Upper lobe of left lung (tissue), 6 donors: ENCODE measurements at regions not wholly inside any gene's neighbourhood (a gene's known extent, or its start where the extent isn't known, plus 50 kb on each side); places are given as distances from the start of the nearest gene placed in this dataset.

Experiments
- ATAC-seq, 2 donors: fragments of 200-7000 bp; cut with Tn5 transposase; one replicate each; pipeline ENCODE4 v1.9.1; 2022; ENCODE audit warnings: mild to moderate bottlenecking in 2 of 2, moderate library complexity in 2 of 2; ENCODE audit not compliant: low FRiP score in 2 of 2
- DNase-seq, 2 donors: peaks; one replicate each; pipeline ENCODE4 v3.0.0-alpha.2; 2019 to 2020
- H3K27ac ChIP-seq, 4 donors: fragments of 200-600 bp; sonication (generic); one replicate each; pipeline ENCODE4 v1.5.1; 2016 to 2019
- H3K27me3 ChIP-seq, 4 donors: fragments of 200-600 bp; sonication (generic); one replicate each; pipeline ENCODE4 v1.5.1; 2017 to 2019
- H3K36me3 ChIP-seq, 4 donors: fragments of 200-600 bp; sonication (generic); one replicate each; pipeline ENCODE4 v1.5.1; 2016 to 2019
- H3K4me1 ChIP-seq, 4 donors: fragments of 200-600 bp; sonication (generic); one replicate each; pipeline ENCODE4 v1.5.1; 2018 to 2019
- H3K4me3 ChIP-seq, 4 donors: fragments of 200-600 bp; sonication (generic); one replicate each; pipeline ENCODE4 v1.5.1; 2017 to 2019; ENCODE audit warnings: mild to moderate bottlenecking in 2 of 4, moderate library complexity in 1 of 4
- H3K9me3 ChIP-seq, 4 donors: fragments of 200-600 bp; sonication (generic); one replicate each; pipeline ENCODE4 v1.5.1; 2018 to 2019
- CTCF ChIP-seq, 6 experiments: fragments of 450-650 bp in 4 of 6; fragments of 200-600 bp in 2 of 6; sonication (generic) in 2 of 6; IDR thresholded peaks; one replicate each; pipeline ENCODE4 v1.5.1; 2016 to 2019; ENCODE audit warnings: antibody characterized with exemption in 6 of 6
- EP300 ChIP-seq, 4 donors: sonication (generic); formaldehyde crosslinking; IDR thresholded peaks; one replicate each; pipeline ENCODE4 v1.5.1; 2017; ENCODE audit warnings: antibody characterized with exemption in 4 of 4, control low read depth in 2 of 4
- POLR2A ChIP-seq, 4 donors: fragments of 450-650 bp; IDR thresholded peaks; one replicate each; pipeline ENCODE4 v1.5.1; 2016 to 2017; ENCODE audit warnings: antibody characterized with exemption in 4 of 4, mild to moderate bottlenecking in 2 of 4
- POLR2AphosphoS5 ChIP-seq, 2 donors: sonication (generic); formaldehyde crosslinking; IDR thresholded peaks; one replicate each; pipeline ENCODE4 v1.5.1; 2017; ENCODE audit warnings: antibody characterized with exemption in 2 of 2
- WGBS, 2 donors: methylation state at CpG; one replicate each; pipeline ENCODE4 v1.1.5; 2017 to 2018; 5-methylcytosine and 5-hydroxymethylcytosine counted together
- donor health status: DM: no; HTN: no; CAD: no; lungs with moderate emphysema.
- donor health status: DM: no; HTN: yes; CAD: no; lungs with severe emphysema.

- TF ChIP-seq CTCF (IDR thresholded peaks at IDR 0.05): no peak
- no peak for TF ChIP-seq POLR2AphosphoS5 (IDR thresholded peaks at IDR 0.05)
- no peak for TF ChIP-seq POLR2A (IDR thresholded peaks at IDR 0.05)
- TF ChIP-seq EP300 (IDR thresholded peaks at IDR 0.05): no peak
- H3K27me3 ChIP-seq: no peaks in the 10 kb centered on the region
- no peaks in the 10 kb centered on the region for H3K36me3 ChIP-seq
- no peak overlapping the region for H3K27ac ChIP-seq
- H3K4me1 ChIP-seq: no peaks in the 10 kb centered on the region
- ATAC-seq: no peak
- H3K4me3 ChIP-seq: no peak overlapping the region
- H3K9me3 ChIP-seq: no peaks in the 10 kb centered on the region
- WGBS, 2 donors: 78 to 87% methylated on average over 1 of the region's 1 CpG
- DNase-seq: no peak
Observed at GRCh38 chr18:29321561-29321960, 1144.6 kb upstream of the CDH2 start.

- Histone ChIP-seq H3K4me3 (no peak overlapping the region), H3K36me3 (no peaks in the 10 kb centered on the region), H3K4me1 (no peaks in the 10 kb centered on the region), H3K27ac (no peak overlapping the region), H3K9me3 (no peaks in the 10 kb centered on the region), H3K27me3 (no peaks in the 10 kb centered on the region)
- no peak for ATAC-seq
- no peak for DNase-seq
- TF ChIP-seq POLR2AphosphoS5 (IDR thresholded peaks at IDR 0.05) (no peak), POLR2A (IDR thresholded peaks at IDR 0.05) (no peak), EP300 (IDR thresholded peaks at IDR 0.05) (no peak), CTCF (IDR thresholded peaks at IDR 0.05) (no peak)
- 71 to 82% methylated on average over 1 of the region's 1 CpG for WGBS, 2 donors
Observed at GRCh38 chr18:29313312-29313711, 1136.4 kb upstream of the CDH2 start.

GRCh38 chr18:29311580-29311979, 1134.7 kb upstream of the CDH2 start:
- 75 to 88% methylated on average over 2 of the region's 2 CpGs for WGBS, 2 donors
- TF ChIP-seq EP300 (IDR thresholded peaks at IDR 0.05): no peak
- Histone ChIP-seq H3K27ac (no peak overlapping the region), H3K9me3 (no peaks in the 10 kb centered on the region), H3K4me3 (no peak overlapping the region), H3K4me1 (no peaks in the 10 kb centered on the region), H3K27me3 (no peaks in the 10 kb centered on the region), H3K36me3 (no peaks in the 10 kb centered on the region)
- no peak for ATAC-seq
- no peak for DNase-seq

- Histone ChIP-seq H3K9me3 (no peaks in the 10 kb centered on the region), H3K27me3 (no peaks in the 10 kb centered on the region), H3K36me3 (no peaks in the 10 kb centered on the region), H3K4me3 (no peak overlapping the region), H3K27ac (no peak overlapping the region), H3K4me1 (no peaks in the 10 kb centered on the region)
- no peak for TF ChIP-seq POLR2AphosphoS5 (IDR thresholded peaks at IDR 0.05)
- no peak for TF ChIP-seq CTCF (IDR thresholded peaks at IDR 0.05)
- TF ChIP-seq EP300 (IDR thresholded peaks at IDR 0.05): no peak
- TF ChIP-seq POLR2A (IDR thresholded peaks at IDR 0.05): no peak
- WGBS, 2 donors: 32 to 50% methylated on average over 1 of the region's 1 CpG
- ATAC-seq (no peak), DNase-seq (no peak)
Observed at GRCh38 chr18:29309366-29309765, 1132.4 kb upstream of the CDH2 start.

- Histone ChIP-seq H3K9me3 (no peaks in the 10 kb centered on the region), H3K4me1 (no peaks in the 10 kb centered on the region), H3K4me3 (no peak overlapping the region), H3K27me3 (no peaks in the 10 kb centered on the region), H3K36me3 (no peaks in the 10 kb centered on the region), H3K27ac (no peak overlapping the region)
- TF ChIP-seq POLR2AphosphoS5 (IDR thresholded peaks at IDR 0.05) (no peak), POLR2A (IDR thresholded peaks at IDR 0.05) (no peak), CTCF (IDR thresholded peaks at IDR 0.05) (no peak), EP300 (IDR thresholded peaks at IDR 0.05) (no peak)
- ATAC-seq: no peak
- no peak for DNase-seq
- 75 to 91% methylated on average over 1 of the region's 1 CpG for WGBS, 2 donors
Observed at GRCh38 chr18:29307982-29308381, 1131.1 kb upstream of the CDH2 start.
